ENCODE measurements at regions not wholly inside any gene's neighbourhood (a gene's known extent, or its start where the extent isn't known, plus 50 kb on each side); places are given as distances from the start of the nearest gene placed in this dataset.
"Not testable (repeated sequence)": the region's sequence is repeated elsewhere in the genome, so short reads cannot be mapped to it uniquely, and the experiment has no call there.

- ATAC-seq (ENCODE audit: insufficient read depth, low read depth) = no peak
- H3K4me3 ChIP-seq (ENCODE audit: low read depth in 1 of 2, low read length in 2 of 2) = no peak overlapping the region
- H3K4me2 ChIP-seq (ENCODE audit: insufficient read depth, low read length) = no peak overlapping the region
- H3K9me3 ChIP-seq (ENCODE audit: insufficient read depth, low read length, severe bottlenecking) = no peaks in the 10 kb centered on the region
- no peak overlapping the region for H2AFZ ChIP-seq (ENCODE audit: low read depth, low read length)
- H3K36me3 ChIP-seq (ENCODE audit: insufficient read depth, low read length) = no peaks in the 10 kb centered on the region
- no peak for TF ChIP-seq EZH2 (IDR thresholded peaks at IDR 0.05; ENCODE audit: borderline replicate concordance, low read depth, low read length, severe bottlenecking)
- no peak for TF ChIP-seq CTCF (IDR thresholded peaks at IDR 0.05; ENCODE audit: borderline replicate concordance, extremely low read depth, low read length, poor library complexity, severe bottlenecking)
- no peak overlapping the region for H3K27ac ChIP-seq (ENCODE audit: low read length)
- no peaks in the 10 kb centered on the region for H3K4me1 ChIP-seq (ENCODE audit: insufficient read depth, low read length)
- H3K79me2 ChIP-seq (ENCODE audit: insufficient read depth, low read length) = no peaks in the 10 kb centered on the region
- no peaks in the 10 kb centered on the region for H4K20me1 ChIP-seq (ENCODE audit: insufficient read depth, low read length)
- H3K27me3 ChIP-seq (ENCODE audit: insufficient read depth, low read length, poor library complexity) = no peaks in the 10 kb centered on the region
- no peak overlapping the region for H3K9ac ChIP-seq (ENCODE audit: low read depth, low read length)
- DNase-seq = no peak
Observed at GRCh38 chr1:245062741-245063305, 92.0 kb upstream of the KIF26B start.

GRCh38 chr1:245061808-245062207 lies 93.0 kb upstream of the KIF26B start:
- not testable (repeated sequence) for H3K4me1 ChIP-seq (ENCODE audit: insufficient read depth, low read length); H3K4me3 ChIP-seq (ENCODE audit: low read depth in 1 of 2, low read length in 2 of 2); H3K9me3 ChIP-seq (ENCODE audit: insufficient read depth, low read length, severe bottlenecking); H3K9ac ChIP-seq (ENCODE audit: low read depth, low read length); H3K27me3 ChIP-seq (ENCODE audit: insufficient read depth, low read length, poor library complexity); H2AFZ ChIP-seq (ENCODE audit: low read depth, low read length); H3K4me2 ChIP-seq (ENCODE audit: insufficient read depth, low read length); DNase-seq; H4K20me1 ChIP-seq (ENCODE audit: insufficient read depth, low read length); H3K36me3 ChIP-seq (ENCODE audit: insufficient read depth, low read length); H3K79me2 ChIP-seq (ENCODE audit: insufficient read depth, low read length); H3K27ac ChIP-seq (ENCODE audit: low read length); ATAC-seq (ENCODE audit: insufficient read depth, low read depth)

- H3K4me3 ChIP-seq (ENCODE audit: low read depth in 1 of 2, low read length in 2 of 2) = no peak overlapping the region
- H3K27me3 ChIP-seq (ENCODE audit: insufficient read depth, low read length, poor library complexity) = no peaks in the 10 kb centered on the region
- TF ChIP-seq CTCF (IDR thresholded peaks at IDR 0.05; ENCODE audit: borderline replicate concordance, extremely low read depth, low read length, poor library complexity, severe bottlenecking) (no peak), EZH2 (IDR thresholded peaks at IDR 0.05; ENCODE audit: borderline replicate concordance, low read depth, low read length, severe bottlenecking) (no peak)
- H3K9me3 ChIP-seq (ENCODE audit: insufficient read depth, low read length, severe bottlenecking) = no peaks in the 10 kb centered on the region
- DNase-seq (no peak), ATAC-seq (ENCODE audit: insufficient read depth, low read depth) (no peak)
- H3K79me2 ChIP-seq (ENCODE audit: insufficient read depth, low read length) = no peaks in the 10 kb centered on the region
- H3K27ac ChIP-seq (ENCODE audit: low read length) = no peak overlapping the region
- no peaks in the 10 kb centered on the region for H3K36me3 ChIP-seq (ENCODE audit: insufficient read depth, low read length)
- no peaks in the 10 kb centered on the region for H4K20me1 ChIP-seq (ENCODE audit: insufficient read depth, low read length)
- H3K4me1 ChIP-seq (ENCODE audit: insufficient read depth, low read length) = no peaks in the 10 kb centered on the region
- no peak overlapping the region for H3K9ac ChIP-seq (ENCODE audit: low read depth, low read length)
- H2AFZ ChIP-seq (ENCODE audit: low read depth, low read length) = no peak overlapping the region
- no peak overlapping the region for H3K4me2 ChIP-seq (ENCODE audit: insufficient read depth, low read length)
Observed at GRCh38 chr1:245060684-245061374, 94.0 kb upstream of the KIF26B start.

- ATAC-seq (ENCODE audit: insufficient read depth, low read depth) (no peak), DNase-seq (no peak)
- no peak overlapping the region for H3K27ac ChIP-seq (ENCODE audit: low read length)
- H4K20me1 ChIP-seq (ENCODE audit: insufficient read depth, low read length) = no peaks in the 10 kb centered on the region
- H3K27me3 ChIP-seq (ENCODE audit: insufficient read depth, low read length, poor library complexity) = no peaks in the 10 kb centered on the region
- H3K79me2 ChIP-seq (ENCODE audit: insufficient read depth, low read length) = no peaks in the 10 kb centered on the region
- H3K4me1 ChIP-seq (ENCODE audit: insufficient read depth, low read length) = no peaks in the 10 kb centered on the region
- no peaks in the 10 kb centered on the region for H3K36me3 ChIP-seq (ENCODE audit: insufficient read depth, low read length)
- TF ChIP-seq EZH2 (IDR thresholded peaks at IDR 0.05; ENCODE audit: borderline replicate concordance, low read depth, low read length, severe bottlenecking) = no peak
- no peak for TF ChIP-seq CTCF (IDR thresholded peaks at IDR 0.05; ENCODE audit: borderline replicate concordance, extremely low read depth, low read length, poor library complexity, severe bottlenecking)
- no peak overlapping the region for H3K9ac ChIP-seq (ENCODE audit: low read depth, low read length)
- H3K4me2 ChIP-seq (ENCODE audit: insufficient read depth, low read length) = no peak overlapping the region
- no peaks in the 10 kb centered on the region for H3K9me3 ChIP-seq (ENCODE audit: insufficient read depth, low read length, severe bottlenecking)
- H2AFZ ChIP-seq (ENCODE audit: low read depth, low read length) = no peak overlapping the region
- H3K4me3 ChIP-seq (ENCODE audit: low read depth in 1 of 2, low read length in 2 of 2) = no peak overlapping the region
Observed at GRCh38 chr1:245059806-245060424, 94.9 kb upstream of the KIF26B start.
